Mesothelial cell of epicardium (in vitro differentiated cells): ENCODE measurements at regions not wholly inside any gene's neighbourhood (a gene's known extent, or its start where the extent isn't known, plus 50 kb on each side); places are given as distances from the start of the nearest gene placed in this dataset.

Experiments used
- DNase-seq, 2 experiments: peaks; one replicate each; pipeline ENCODE4 v3.0.0; 2021; ENCODE audit warnings: low spot score in 2 of 2; ENCODE audit not compliant: unreplicated experiment in 2 of 2
- H3K27ac Mint-ChIP-seq: 2 replicates; pipeline ENCODE4 v1.8.0; 2021; ENCODE audit warnings: mixed read lengths
- H3K27me3 Mint-ChIP-seq: 2 replicates; pipeline ENCODE4 v1.8.0; 2021; ENCODE audit warnings: low read depth, mixed read lengths
- H3K36me3 Mint-ChIP-seq: 2 replicates; pipeline ENCODE4 v1.8.0; 2021; ENCODE audit warnings: mixed read lengths
- H3K4me1 Mint-ChIP-seq: 2 replicates; pipeline ENCODE4 v1.8.0; 2021; ENCODE audit warnings: mixed read lengths
- H3K4me3 Mint-ChIP-seq: 2 replicates; pipeline ENCODE4 v1.8.0; 2021; ENCODE audit warnings: mild to moderate bottlenecking, moderate library complexity, mixed read lengths
- H3K9me3 Mint-ChIP-seq: 2 replicates; pipeline ENCODE4 v1.8.0; 2021; ENCODE audit warnings: mixed read lengths
- TF ChIP-seq, protein P1 (sequence below): fragments of 200-600 bp; sonication (generic); IDR thresholded peaks from one replicate; pipeline ENCODE4 v1.5.0; 2021; ENCODE audit warnings: antibody characterized with exemption; ENCODE audit not compliant: unreplicated experiment

DNA sequence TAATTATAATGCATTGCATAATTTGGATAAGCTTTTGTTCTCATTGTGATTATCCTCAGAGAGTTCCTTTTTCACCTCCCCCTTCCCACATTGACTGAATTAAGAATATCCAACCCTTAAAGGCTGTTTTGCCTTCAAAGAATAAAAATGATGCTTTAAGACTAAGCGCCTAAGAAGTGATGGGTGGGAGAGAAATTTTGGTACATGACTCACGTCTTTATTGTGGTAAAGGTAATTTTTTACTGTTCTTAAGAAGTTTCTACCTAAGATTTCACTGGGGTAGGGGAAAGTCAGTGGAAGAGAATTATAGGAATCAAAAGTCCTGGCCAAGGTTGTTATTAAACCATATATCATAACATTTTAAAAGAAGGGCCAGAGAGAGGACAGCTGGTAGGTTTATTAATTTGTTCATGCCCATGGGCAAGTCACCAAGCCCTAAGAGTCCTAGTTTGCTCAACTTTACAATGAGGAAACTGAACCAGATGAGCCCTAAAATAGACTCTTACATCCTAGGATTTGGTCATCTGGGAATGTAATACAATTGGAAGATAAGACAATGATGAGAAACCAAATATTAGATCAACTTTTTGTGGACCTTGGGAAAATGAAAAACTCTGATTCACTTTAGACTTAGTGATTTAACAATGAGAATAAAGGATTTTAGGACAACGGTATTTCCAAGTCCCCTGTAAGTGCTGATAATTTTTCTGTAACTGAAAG, 101.1 kb upstream of the RASGRP1 start:
- Mint-ChIP-seq H3K4me1 (peaks cover 8% of the 10 kb centered on the region), H3K27me3 (peaks cover 18% of the 10 kb centered on the region), H3K9me3 (no peaks in the 10 kb centered on the region), H3K4me3 (no peak overlapping the region), H3K36me3 (no peaks in the 10 kb centered on the region), H3K27ac (no peak overlapping the region)
- TF ChIP-seq, protein P1, sequence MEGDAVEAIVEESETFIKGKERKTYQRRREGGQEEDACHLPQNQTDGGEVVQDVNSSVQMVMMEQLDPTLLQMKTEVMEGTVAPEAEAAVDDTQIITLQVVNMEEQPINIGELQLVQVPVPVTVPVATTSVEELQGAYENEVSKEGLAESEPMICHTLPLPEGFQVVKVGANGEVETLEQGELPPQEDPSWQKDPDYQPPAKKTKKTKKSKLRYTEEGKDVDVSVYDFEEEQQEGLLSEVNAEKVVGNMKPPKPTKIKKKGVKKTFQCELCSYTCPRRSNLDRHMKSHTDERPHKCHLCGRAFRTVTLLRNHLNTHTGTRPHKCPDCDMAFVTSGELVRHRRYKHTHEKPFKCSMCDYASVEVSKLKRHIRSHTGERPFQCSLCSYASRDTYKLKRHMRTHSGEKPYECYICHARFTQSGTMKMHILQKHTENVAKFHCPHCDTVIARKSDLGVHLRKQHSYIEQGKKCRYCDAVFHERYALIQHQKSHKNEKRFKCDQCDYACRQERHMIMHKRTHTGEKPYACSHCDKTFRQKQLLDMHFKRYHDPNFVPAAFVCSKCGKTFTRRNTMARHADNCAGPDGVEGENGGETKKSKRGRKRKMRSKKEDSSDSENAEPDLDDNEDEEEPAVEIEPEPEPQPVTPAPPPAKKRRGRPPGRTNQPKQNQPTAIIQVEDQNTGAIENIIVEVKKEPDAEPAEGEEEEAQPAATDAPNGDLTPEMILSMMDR = no peak
- no peak for DNase-seq

DNA sequence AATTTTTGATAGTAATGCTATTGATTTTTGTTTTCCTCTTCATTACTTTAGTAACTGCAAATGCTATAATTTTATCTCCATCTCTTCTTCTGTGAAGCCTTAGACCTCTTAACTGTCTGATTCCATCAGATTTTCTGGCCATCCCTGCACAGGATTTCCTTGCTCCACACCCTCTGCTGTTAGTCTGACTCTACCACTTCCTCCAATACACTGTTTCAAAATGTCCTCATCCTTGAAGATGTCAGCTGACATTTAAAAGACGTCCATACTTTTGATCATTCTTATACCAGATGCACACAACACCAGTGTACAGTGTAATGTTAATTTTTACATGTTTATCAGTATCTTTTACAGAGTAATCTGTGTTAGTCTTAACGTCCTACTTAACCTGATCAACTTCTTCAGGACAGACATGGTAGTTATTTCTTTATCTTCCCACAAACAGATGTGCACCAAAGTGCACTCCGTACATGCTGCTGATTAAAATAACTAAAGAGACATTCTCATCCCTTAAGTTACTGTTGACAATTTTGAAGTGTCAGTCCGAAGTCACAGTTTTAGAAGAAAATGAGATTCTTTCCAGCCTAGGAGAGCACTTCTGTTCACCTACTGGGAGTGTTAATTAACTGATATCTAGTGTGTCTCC, 102.4 kb upstream of the RASGRP1 start:
- H3K4me1 Mint-ChIP-seq = peaks cover 8% of the 10 kb centered on the region
- H3K27ac Mint-ChIP-seq = no peak overlapping the region
- no peaks in the 10 kb centered on the region for H3K36me3 Mint-ChIP-seq
- TF ChIP-seq, protein P1 = no peak
- no peak for DNase-seq
- no peaks in the 10 kb centered on the region for H3K9me3 Mint-ChIP-seq
- no peak overlapping the region for H3K4me3 Mint-ChIP-seq
- peaks cover 18% of the 10 kb centered on the region for H3K27me3 Mint-ChIP-seq

DNA sequence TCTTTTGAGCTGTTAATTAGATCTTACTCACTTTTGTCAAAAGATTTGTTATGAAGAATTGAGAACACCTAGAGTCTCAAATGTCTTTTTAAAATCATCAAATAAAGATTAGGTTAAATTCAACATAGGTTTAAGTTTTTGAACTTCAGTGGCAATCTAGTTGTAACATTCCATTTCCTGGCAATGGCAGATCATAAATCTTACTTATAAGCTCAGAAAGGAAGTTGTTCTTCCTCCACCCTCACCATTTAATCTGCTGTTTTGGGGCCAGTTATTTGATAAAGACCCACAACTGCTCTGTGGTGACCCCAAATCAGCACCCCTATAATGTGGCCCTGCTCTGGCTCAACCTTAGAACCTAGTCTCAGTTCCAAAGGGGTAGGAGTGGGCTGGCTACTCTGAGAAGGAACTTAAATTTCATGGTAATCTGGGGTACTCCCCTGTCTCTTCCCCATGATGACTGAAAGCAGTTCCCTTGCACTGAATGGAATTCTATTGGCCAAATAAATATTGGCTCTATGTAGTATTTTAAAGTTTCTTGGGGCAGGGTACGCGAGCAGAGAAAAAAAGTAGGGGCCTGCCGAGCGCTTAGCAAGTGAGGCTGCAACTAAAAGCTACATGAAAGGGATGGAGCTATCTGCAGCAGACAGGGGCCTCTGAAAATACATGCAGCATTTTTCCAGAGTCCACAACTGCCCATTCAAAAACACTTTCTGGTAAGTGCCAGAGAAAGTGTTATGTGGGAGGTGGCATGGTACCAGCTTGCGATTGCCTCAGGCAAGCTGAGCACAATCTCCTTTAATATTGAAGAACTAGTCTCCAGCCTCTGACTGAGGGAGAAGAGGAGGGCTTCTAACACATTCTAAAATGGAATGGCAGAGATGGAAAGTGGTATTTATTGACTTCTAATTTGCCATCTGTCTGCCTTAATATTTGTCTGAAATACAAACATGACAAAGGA, 103.6 kb upstream of the RASGRP1 start:
- H3K4me3 Mint-ChIP-seq = no peak overlapping the region
- H3K27me3 Mint-ChIP-seq = peaks cover 18% of the 10 kb centered on the region
- H3K27ac Mint-ChIP-seq = no peak overlapping the region
- no peaks in the 10 kb centered on the region for H3K36me3 Mint-ChIP-seq
- peaks cover 8% of the 10 kb centered on the region for H3K4me1 Mint-ChIP-seq
- TF ChIP-seq, protein P1 = no peak
- no peak for DNase-seq
- H3K9me3 Mint-ChIP-seq = no peaks in the 10 kb centered on the region

DNA sequence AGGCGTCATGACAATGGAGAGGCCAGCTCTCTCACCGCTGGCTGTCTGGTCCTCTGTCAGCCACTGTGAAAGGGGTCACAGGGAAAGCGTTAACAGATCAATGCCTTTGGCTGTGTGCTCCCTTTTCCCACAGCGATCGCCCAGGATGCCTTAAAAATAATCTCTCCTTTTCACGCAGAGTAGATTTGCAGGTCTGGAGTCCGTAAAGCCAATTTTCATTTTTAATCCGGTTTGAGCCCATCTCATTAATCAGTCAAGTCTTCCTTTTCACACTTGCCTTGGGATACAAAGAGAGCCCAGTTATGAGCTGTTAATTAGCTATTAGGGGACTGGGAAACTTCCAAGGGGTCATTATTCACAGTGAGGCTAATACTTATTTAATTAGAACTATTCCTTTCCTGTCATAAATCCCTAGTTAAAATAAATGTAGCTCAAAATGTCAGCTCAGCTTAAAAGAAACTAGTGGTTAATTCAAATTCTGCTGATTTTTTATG, 104.3 kb upstream of the RASGRP1 start:
- Mint-ChIP-seq H3K4me1 (peaks cover 8% of the 10 kb centered on the region), H3K36me3 (no peaks in the 10 kb centered on the region), H3K4me3 (no peak overlapping the region), H3K27ac (no peak overlapping the region), H3K27me3 (peaks cover 18% of the 10 kb centered on the region), H3K9me3 (no peaks in the 10 kb centered on the region)
- TF ChIP-seq, protein P1 = no peak
- DNase-seq = no peak

DNA sequence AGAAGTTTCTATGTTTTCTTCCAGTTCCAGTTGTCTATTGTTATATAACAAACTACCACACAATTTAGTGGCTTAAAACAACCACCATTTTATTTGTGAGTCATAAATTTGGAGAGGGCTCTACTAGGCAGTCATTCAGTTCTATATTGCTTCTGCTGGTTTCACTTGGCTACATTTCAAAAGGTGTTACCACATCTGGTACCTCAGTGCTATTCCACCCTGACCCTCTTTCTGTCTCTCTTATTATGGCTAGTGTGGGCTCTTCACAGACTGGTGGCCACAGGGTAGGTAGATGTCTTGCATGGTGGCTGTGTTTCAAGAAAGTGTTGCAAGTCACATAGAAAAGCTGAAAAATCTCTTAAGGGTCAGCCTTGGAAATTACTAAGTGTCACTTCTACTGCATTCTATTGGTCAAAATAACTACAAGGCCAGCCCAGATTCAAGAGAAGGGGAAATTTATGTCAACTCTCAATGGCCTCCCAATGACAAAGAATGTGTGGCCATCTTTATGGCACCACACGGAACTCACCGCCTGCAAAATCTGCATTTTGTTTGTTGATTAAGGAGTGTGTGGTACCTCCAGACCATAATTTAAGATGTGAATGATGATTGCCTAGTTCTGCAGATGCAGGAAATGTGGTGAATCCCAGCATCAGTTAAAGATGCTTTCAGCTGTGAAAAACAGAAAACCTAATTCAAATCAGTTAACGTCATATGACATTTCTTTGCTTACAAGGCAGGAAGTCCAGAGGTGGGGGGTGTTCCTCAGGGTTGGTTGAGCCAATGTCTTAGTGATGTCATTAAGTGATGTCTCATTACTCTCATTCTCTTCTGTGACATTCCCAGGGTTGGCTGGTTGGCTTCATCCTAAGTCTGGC, 105.8 kb upstream of the RASGRP1 start:
- Mint-ChIP-seq H3K27ac (no peak overlapping the region), H3K4me1 (peaks cover 8% of the 10 kb centered on the region), H3K4me3 (no peak overlapping the region), H3K36me3 (no peaks in the 10 kb centered on the region), H3K9me3 (no peaks in the 10 kb centered on the region), H3K27me3 (peaks cover 10% of the 10 kb centered on the region)
- TF ChIP-seq, protein P1 = no peak
- no peak for DNase-seq
